ENCODE measurements at regions not wholly inside any gene's neighbourhood (a gene's known extent, or its start where the extent isn't known, plus 50 kb on each side); places are given as distances from the start of the nearest gene placed in this dataset.

GRCh38 chr10:10132009-10132408, 885.7 kb upstream of the CELF2 start:
- Histone ChIP-seq H3K27ac (no peak overlapping the region), H3K4me3 (no peak overlapping the region), H3K27me3 (no peaks in the 10 kb centered on the region), H3K4me1 (no peaks in the 10 kb centered on the region), H3K9me3 (no peaks in the 10 kb centered on the region), H3K36me3 (no peaks in the 10 kb centered on the region)
- WGBS, 2 donors: 50 to 52% methylated on average over 1 of the region's 1 CpG
- no peak for TF ChIP-seq CTCF (IDR thresholded peaks at IDR 0.05)
- FAIRE-seq (no peak), DNase-seq (no peak), ATAC-seq (no peak)
- intact Hi-C loops (cut with DNase I): no loop called here

- Histone ChIP-seq H3K9me3 (no peaks in the 10 kb centered on the region), H3K36me3 (no peaks in the 10 kb centered on the region), H3K27ac (no peak overlapping the region), H3K4me1 (no peaks in the 10 kb centered on the region), H3K4me3 (no peak overlapping the region), H3K27me3 (no peaks in the 10 kb centered on the region)
- DNase-seq (no peak), ATAC-seq (no peak), FAIRE-seq (no peak)
- TF ChIP-seq CTCF (IDR thresholded peaks at IDR 0.05): no peak
- intact Hi-C loops (cut with DNase I): no loop called here
- 49 to 71% methylated on average over 1 of the region's 1 CpG for WGBS, 2 donors
Observed at GRCh38 chr10:10133281-10133680, 884.4 kb upstream of the CELF2 start.

- ATAC-seq (no peak), FAIRE-seq (no peak), DNase-seq (no peak)
- intact Hi-C loops (cut with DNase I): no loop called here
- WGBS, 2 donors: 67 to 73% methylated on average over 2 of the region's 2 CpGs
- no peaks in the 10 kb centered on the region for H3K36me3 ChIP-seq
- no peaks in the 10 kb centered on the region for H3K27me3 ChIP-seq
- H3K4me3 ChIP-seq: no peak overlapping the region
- H3K4me1 ChIP-seq: no peaks in the 10 kb centered on the region
- TF ChIP-seq CTCF (IDR thresholded peaks at IDR 0.05): no peak
- no peak overlapping the region for H3K27ac ChIP-seq
- no peaks in the 10 kb centered on the region for H3K9me3 ChIP-seq
Observed at GRCh38 chr10:10138685-10139084, 879.0 kb upstream of the CELF2 start.

GRCh38 chr10:10141782-10142382, 875.8 kb upstream of the CELF2 start:
- TF ChIP-seq CTCF (IDR thresholded peaks at IDR 0.05): no peak
- Histone ChIP-seq H3K4me3 (no peak overlapping the region), H3K27ac (no peak overlapping the region), H3K9me3 (no peaks in the 10 kb centered on the region), H3K36me3 (no peaks in the 10 kb centered on the region), H3K4me1 (no peaks in the 10 kb centered on the region), H3K27me3 (no peaks in the 10 kb centered on the region)
- 68 to 71% methylated on average over 4 of the region's 4 CpGs for WGBS, 2 donors
- FAIRE-seq (no peak), ATAC-seq (no peak), DNase-seq (no peak)
- intact Hi-C loops (cut with DNase I): no loop called here

- Histone ChIP-seq H3K9me3 (no peaks in the 10 kb centered on the region), H3K27me3 (no peaks in the 10 kb centered on the region), H3K27ac (no peak overlapping the region), H3K4me3 (no peak overlapping the region), H3K4me1 (no peaks in the 10 kb centered on the region), H3K36me3 (no peaks in the 10 kb centered on the region)
- DNase-seq (no peak), FAIRE-seq (no peak), ATAC-seq (no peak)
- intact Hi-C loops (cut with DNase I): no loop called here
- no peak for TF ChIP-seq CTCF (IDR thresholded peaks at IDR 0.05)
- 64% methylated on average over 4 of the region's 4 CpGs for WGBS, 2 donors
Observed at GRCh38 chr10:10146604-10147003, 871.1 kb upstream of the CELF2 start.
